ENCODE measurements at regions not wholly inside any gene's neighbourhood (a gene's known extent, or its start where the extent isn't known, plus 50 kb on each side); places are given as distances from the start of the nearest gene placed in this dataset.

- no peaks in the 10 kb centered on the region for H3K27me3 ChIP-seq (replicated peaks; ENCODE audit: control insufficient read depth, insufficient read depth, low read length)
- TF ChIP-seq, protein P1, sequence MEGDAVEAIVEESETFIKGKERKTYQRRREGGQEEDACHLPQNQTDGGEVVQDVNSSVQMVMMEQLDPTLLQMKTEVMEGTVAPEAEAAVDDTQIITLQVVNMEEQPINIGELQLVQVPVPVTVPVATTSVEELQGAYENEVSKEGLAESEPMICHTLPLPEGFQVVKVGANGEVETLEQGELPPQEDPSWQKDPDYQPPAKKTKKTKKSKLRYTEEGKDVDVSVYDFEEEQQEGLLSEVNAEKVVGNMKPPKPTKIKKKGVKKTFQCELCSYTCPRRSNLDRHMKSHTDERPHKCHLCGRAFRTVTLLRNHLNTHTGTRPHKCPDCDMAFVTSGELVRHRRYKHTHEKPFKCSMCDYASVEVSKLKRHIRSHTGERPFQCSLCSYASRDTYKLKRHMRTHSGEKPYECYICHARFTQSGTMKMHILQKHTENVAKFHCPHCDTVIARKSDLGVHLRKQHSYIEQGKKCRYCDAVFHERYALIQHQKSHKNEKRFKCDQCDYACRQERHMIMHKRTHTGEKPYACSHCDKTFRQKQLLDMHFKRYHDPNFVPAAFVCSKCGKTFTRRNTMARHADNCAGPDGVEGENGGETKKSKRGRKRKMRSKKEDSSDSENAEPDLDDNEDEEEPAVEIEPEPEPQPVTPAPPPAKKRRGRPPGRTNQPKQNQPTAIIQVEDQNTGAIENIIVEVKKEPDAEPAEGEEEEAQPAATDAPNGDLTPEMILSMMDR (IDR thresholded peaks at IDR 0.05; ENCODE audit: insufficient read depth, low read length, poor library complexity, severe bottlenecking), result no peak
Measured at GRCh38 chr18:75897386-75897785, 469.9 kb upstream of the SMIM21 start.

GRCh38 chr18:75896865-75897264 lies 469.4 kb upstream of the SMIM21 start:
- DNase-seq (ENCODE audit: extremely low read depth, insufficient read length), result no peak
- TF ChIP-seq, protein P1 (IDR thresholded peaks at IDR 0.05; ENCODE audit: insufficient read depth, low read length, poor library complexity, severe bottlenecking), result no peak

More at GRCh38 chr18:75897386-75897785, 469.9 kb upstream of the SMIM21 start:
- Histone ChIP-seq H3K36me3 (ENCODE audit: control insufficient read depth, insufficient read depth, low read length) (no peaks in the 10 kb centered on the region), H3K4me3 (replicated peaks; ENCODE audit: low read depth, low read length) (no peak overlapping the region)
- DNase-seq (ENCODE audit: extremely low read depth, insufficient read length), result no peak

GRCh38 chr18:75895135-75895534 lies 467.6 kb upstream of the SMIM21 start:
- Histone ChIP-seq H3K27me3 (replicated peaks; ENCODE audit: control insufficient read depth, insufficient read depth, low read length) (no peaks in the 10 kb centered on the region), H3K36me3 (ENCODE audit: control insufficient read depth, insufficient read depth, low read length) (no peaks in the 10 kb centered on the region), H3K4me3 (replicated peaks; ENCODE audit: low read depth, low read length) (no peak overlapping the region)
- DNase-seq (ENCODE audit: extremely low read depth, insufficient read length), result no peak
- TF ChIP-seq, protein P1 (IDR thresholded peaks at IDR 0.05; ENCODE audit: insufficient read depth, low read length, poor library complexity, severe bottlenecking), result no peak

More at GRCh38 chr18:75896865-75897264, 469.4 kb upstream of the SMIM21 start:
- no peaks in the 10 kb centered on the region for H3K27me3 ChIP-seq (replicated peaks; ENCODE audit: control insufficient read depth, insufficient read depth, low read length)
- H3K36me3 ChIP-seq (ENCODE audit: control insufficient read depth, insufficient read depth, low read length), result no peaks in the 10 kb centered on the region
- H3K4me3 ChIP-seq (replicated peaks; ENCODE audit: low read depth, low read length), result no peak overlapping the region

DNA sequence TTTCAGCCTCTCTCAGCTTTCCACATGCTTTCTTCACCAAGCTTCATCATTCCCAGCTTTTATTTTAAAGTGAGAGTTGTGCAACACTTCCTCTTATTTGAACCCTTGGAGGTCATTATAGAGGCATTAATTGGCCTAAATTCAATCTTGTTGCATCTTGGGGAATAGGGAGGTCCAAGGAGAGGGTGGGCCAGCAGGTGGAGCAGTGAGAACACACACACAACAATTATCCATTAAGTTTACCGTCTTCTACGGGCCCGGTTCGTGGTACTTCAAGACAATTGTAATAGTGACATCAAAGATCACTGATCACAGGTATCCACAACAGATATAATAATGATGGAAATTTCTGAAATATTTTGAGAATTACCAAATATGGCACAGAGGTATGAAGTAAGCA lies 457.2 kb upstream of the SMIM21 start:
- DNase-seq (ENCODE audit: extremely low read depth, insufficient read length), result no peak
- H3K4me3 ChIP-seq (replicated peaks; ENCODE audit: low read depth, low read length), result no peak overlapping the region
- H3K27me3 ChIP-seq (replicated peaks; ENCODE audit: control insufficient read depth, insufficient read depth, low read length), result no peaks in the 10 kb centered on the region
- TF ChIP-seq, protein P1 (IDR thresholded peaks at IDR 0.05; ENCODE audit: insufficient read depth, low read length, poor library complexity, severe bottlenecking), result peak; percentile 11
- no peaks in the 10 kb centered on the region for H3K36me3 ChIP-seq (ENCODE audit: control insufficient read depth, insufficient read depth, low read length)

DNA sequence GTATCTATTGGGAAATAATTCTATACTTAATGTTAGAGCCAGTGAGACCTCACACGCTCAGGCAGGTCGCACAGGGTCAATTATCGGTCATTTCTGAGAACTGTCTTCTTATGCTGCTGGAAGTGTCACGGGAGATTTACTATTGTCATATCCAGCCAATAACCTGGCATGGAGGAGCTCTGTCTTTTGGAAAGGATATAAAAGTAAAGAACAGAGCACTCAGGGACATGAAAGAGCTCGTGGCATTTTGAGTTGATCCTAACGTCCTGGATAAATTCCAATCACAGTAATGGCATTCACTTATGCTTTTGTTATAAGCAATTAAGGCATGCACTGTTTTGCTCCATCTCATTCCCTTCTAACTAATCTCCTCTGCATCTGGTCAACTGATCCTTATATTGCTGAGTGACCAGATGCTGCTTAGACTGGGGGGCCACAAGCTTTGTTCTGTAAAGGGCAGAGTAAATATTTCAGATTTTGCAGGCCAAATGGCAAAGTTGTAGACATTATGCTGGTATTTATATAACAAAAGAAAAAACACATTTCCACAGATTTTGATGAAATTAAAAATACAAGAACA lies 453.5 kb upstream of the SMIM21 start:
- Histone ChIP-seq H3K27me3 (replicated peaks; ENCODE audit: control insufficient read depth, insufficient read depth, low read length) (no peaks in the 10 kb centered on the region), H3K4me3 (replicated peaks; ENCODE audit: low read depth, low read length) (no peak overlapping the region), H3K36me3 (ENCODE audit: control insufficient read depth, insufficient read depth, low read length) (no peaks in the 10 kb centered on the region)
- TF ChIP-seq, protein P1 (IDR thresholded peaks at IDR 0.05; ENCODE audit: insufficient read depth, low read length, poor library complexity, severe bottlenecking), result no peak
- DNase-seq (ENCODE audit: extremely low read depth, insufficient read length), result no peak

DNA sequence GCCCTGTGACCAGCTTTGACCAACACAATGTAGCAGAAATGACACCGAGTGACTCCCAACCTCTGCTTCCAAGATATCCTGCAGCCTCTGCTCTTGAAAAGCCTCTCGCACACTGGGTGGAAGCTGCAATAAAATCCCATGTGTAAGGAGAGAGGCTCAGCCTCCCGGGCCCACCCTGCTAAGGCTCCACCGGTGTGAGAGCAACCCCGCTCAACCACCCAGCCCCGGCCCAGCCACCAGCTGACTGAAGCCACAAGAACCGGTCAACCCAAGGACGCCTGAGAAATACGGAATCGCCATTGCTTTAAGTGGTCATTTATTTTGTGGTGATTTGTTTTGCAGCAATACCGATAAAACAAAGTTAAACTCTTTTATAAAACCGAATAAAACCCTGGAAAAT lies 452.8 kb upstream of the SMIM21 start:
- DNase-seq (ENCODE audit: extremely low read depth, insufficient read length), result no peak
- Histone ChIP-seq H3K27me3 (replicated peaks; ENCODE audit: control insufficient read depth, insufficient read depth, low read length) (no peaks in the 10 kb centered on the region), H3K36me3 (ENCODE audit: control insufficient read depth, insufficient read depth, low read length) (no peaks in the 10 kb centered on the region), H3K4me3 (replicated peaks; ENCODE audit: low read depth, low read length) (no peak overlapping the region)
- TF ChIP-seq, protein P1 (IDR thresholded peaks at IDR 0.05; ENCODE audit: insufficient read depth, low read length, poor library complexity, severe bottlenecking), result no peak
